Astrocyte (in vitro differentiated cells and primary cell): ENCODE measurements at regions not wholly inside any gene's neighbourhood (a gene's known extent, or its start where the extent isn't known, plus 50 kb on each side); places are given as distances from the start of the nearest gene placed in this dataset.

Source experiments
- DNase-seq: peaks from one replicate; pipeline ENCODE4 v3.0.0-alpha.2; 2010; ENCODE audit warnings: low read depth
- FAIRE-seq: peaks from 2 replicates; lab custom pipeline; 2011; peaks lifted over from hg19 to GRCh38; lab: Jason Lieb, UNC
- H2AFZ ChIP-seq: 2 replicates; pipeline ENCODE4 v1.6.0; 2012; ENCODE audit warnings: low read depth, low read length, inconsistent platforms
- H3K27ac ChIP-seq: 2 replicates; pipeline ENCODE4 v1.5.1; 2011; ENCODE audit warnings: low read depth, low read length, inconsistent platforms
- H3K27me3 ChIP-seq: 2 replicates; pipeline ENCODE4 v1.6.0; 2011; ENCODE audit warnings: low read length, inconsistent platforms; ENCODE audit not compliant: insufficient read depth
- H3K36me3 ChIP-seq: 2 replicates; pipeline ENCODE4 v1.5.1; 2011; ENCODE audit warnings: low read length, inconsistent platforms; ENCODE audit not compliant: insufficient read depth
- H3K4me1 ChIP-seq: 2 replicates; pipeline ENCODE4 v1.5.1; 2011; ENCODE audit warnings: low read length, inconsistent platforms; ENCODE audit not compliant: insufficient read depth
- H3K4me2 ChIP-seq: 2 replicates; pipeline ENCODE4 v1.6.0; 2012; ENCODE audit warnings: low read length, inconsistent platforms
- H3K4me3 ChIP-seq: 2 replicates; pipeline ENCODE4 v1.5.1; 2011; ENCODE audit warnings: low read depth, mild to moderate bottlenecking, low read length, inconsistent platforms; ENCODE audit not compliant: insufficient read depth
- H3K79me2 ChIP-seq: 2 replicates; pipeline ENCODE4 v1.6.0; 2012; ENCODE audit warnings: mild to moderate bottlenecking, low read length, inconsistent platforms; ENCODE audit not compliant: insufficient read depth
- H3K9ac ChIP-seq: 2 replicates; pipeline ENCODE4 v1.6.0; 2012; ENCODE audit warnings: mild to moderate bottlenecking, low read length, inconsistent platforms
- H3K9me3 ChIP-seq: 2 replicates; pipeline ENCODE4 v1.5.1; 2012; ENCODE audit warnings: low read depth, mild to moderate bottlenecking, low read length, inconsistent platforms; ENCODE audit not compliant: insufficient read depth
- H4K20me1 ChIP-seq: 2 replicates; pipeline ENCODE4 v1.6.0; 2012; ENCODE audit warnings: low read length, inconsistent platforms; ENCODE audit not compliant: insufficient read depth
- H3K27ac Mint-ChIP-seq: one replicate; pipeline ENCODE4 v1.8.0; 2021; ENCODE audit warnings: mild to moderate bottlenecking, mixed read lengths; ENCODE audit not compliant: unreplicated experiment
- H3K27me3 Mint-ChIP-seq: one replicate; pipeline ENCODE4 v1.8.0; 2021; ENCODE audit warnings: low read depth, mixed read lengths; ENCODE audit not compliant: unreplicated experiment
- H3K36me3 Mint-ChIP-seq: one replicate; pipeline ENCODE4 v1.8.0; 2021; ENCODE audit warnings: low read depth, mixed read lengths; ENCODE audit not compliant: unreplicated experiment
- H3K4me1 Mint-ChIP-seq: one replicate; pipeline ENCODE4 v1.8.0; 2021; ENCODE audit warnings: low read depth, mixed read lengths; ENCODE audit not compliant: unreplicated experiment
- H3K4me3 Mint-ChIP-seq: one replicate; pipeline ENCODE4 v1.8.0; 2021; ENCODE audit warnings: mild to moderate bottlenecking, moderate library complexity, mixed read lengths; ENCODE audit not compliant: unreplicated experiment
- H3K9me3 Mint-ChIP-seq: one replicate; pipeline ENCODE4 v1.8.0; 2021; ENCODE audit warnings: mild to moderate bottlenecking, mixed read lengths; ENCODE audit not compliant: unreplicated experiment
- EZH2 ChIP-seq: IDR thresholded peaks from 2 replicates; pipeline ENCODE4 v1.6.1; 2012; ENCODE audit warnings: mild to moderate bottlenecking, low read length, inconsistent platforms; ENCODE audit not compliant: insufficient read depth
- TF ChIP-seq, protein P1 (sequence below): IDR thresholded peaks from 2 replicates; pipeline ENCODE4 v1.5.1; 2011; ENCODE audit warnings: low read depth, mild to moderate bottlenecking, inconsistent platforms, low read length, moderate library complexity; ENCODE audit not compliant: insufficient read depth

- Mint-ChIP-seq H3K9me3 (no peaks in the 10 kb centered on the region), H3K27ac (no peak overlapping the region), H3K4me3 (no peak overlapping the region), H3K4me1 (no peaks in the 10 kb centered on the region), H3K36me3 (no peaks in the 10 kb centered on the region), H3K27me3 (no peaks in the 10 kb centered on the region)
- Histone ChIP-seq H3K79me2 (no peaks in the 10 kb centered on the region), H3K4me3 (no peak overlapping the region), H3K4me1 (no peaks in the 10 kb centered on the region), H3K27me3 (no peaks in the 10 kb centered on the region), H3K4me2 (no peak overlapping the region), H3K9ac (no peak overlapping the region), H2AFZ (no peak overlapping the region), H3K27ac (no peak overlapping the region), H4K20me1 (no peaks in the 10 kb centered on the region), H3K9me3 (no peaks in the 10 kb centered on the region), H3K36me3 (no peaks in the 10 kb centered on the region)
- no peak for DNase-seq
- no peak for FAIRE-seq
- TF ChIP-seq, protein P1, sequence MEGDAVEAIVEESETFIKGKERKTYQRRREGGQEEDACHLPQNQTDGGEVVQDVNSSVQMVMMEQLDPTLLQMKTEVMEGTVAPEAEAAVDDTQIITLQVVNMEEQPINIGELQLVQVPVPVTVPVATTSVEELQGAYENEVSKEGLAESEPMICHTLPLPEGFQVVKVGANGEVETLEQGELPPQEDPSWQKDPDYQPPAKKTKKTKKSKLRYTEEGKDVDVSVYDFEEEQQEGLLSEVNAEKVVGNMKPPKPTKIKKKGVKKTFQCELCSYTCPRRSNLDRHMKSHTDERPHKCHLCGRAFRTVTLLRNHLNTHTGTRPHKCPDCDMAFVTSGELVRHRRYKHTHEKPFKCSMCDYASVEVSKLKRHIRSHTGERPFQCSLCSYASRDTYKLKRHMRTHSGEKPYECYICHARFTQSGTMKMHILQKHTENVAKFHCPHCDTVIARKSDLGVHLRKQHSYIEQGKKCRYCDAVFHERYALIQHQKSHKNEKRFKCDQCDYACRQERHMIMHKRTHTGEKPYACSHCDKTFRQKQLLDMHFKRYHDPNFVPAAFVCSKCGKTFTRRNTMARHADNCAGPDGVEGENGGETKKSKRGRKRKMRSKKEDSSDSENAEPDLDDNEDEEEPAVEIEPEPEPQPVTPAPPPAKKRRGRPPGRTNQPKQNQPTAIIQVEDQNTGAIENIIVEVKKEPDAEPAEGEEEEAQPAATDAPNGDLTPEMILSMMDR: no peak
- no peak for TF ChIP-seq EZH2
These were observed 240.9 kb upstream of the MIR17HG start for GRCh38 chr13:91106565-91106964.

DNA sequence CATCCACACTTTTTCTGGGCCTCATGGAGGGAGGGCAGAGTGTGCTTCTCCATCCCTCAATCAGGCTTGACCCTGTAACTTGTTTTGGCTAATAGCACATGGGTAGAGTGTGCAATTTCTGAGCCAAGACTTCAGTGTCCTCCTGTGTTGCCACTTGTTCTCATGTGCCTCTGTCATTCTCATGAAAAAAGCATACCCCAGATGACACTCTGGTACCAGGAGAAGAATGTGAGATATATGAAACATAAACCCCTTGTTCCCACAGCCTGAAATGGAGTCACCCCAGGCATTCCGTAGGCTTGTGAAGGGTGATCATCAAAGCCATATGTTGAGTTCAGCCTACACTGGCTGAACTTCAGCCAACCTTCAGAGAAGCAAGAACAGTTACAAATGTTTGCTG, 239.2 kb upstream of the MIR17HG start:
- Mint-ChIP-seq H3K36me3 (no peaks in the 10 kb centered on the region), H3K9me3 (no peaks in the 10 kb centered on the region), H3K27ac (no peak overlapping the region), H3K27me3 (no peaks in the 10 kb centered on the region), H3K4me1 (no peaks in the 10 kb centered on the region), H3K4me3 (no peak overlapping the region)
- Histone ChIP-seq H3K36me3 (no peaks in the 10 kb centered on the region), H3K27ac (no peak overlapping the region), H3K79me2 (no peaks in the 10 kb centered on the region), H4K20me1 (no peaks in the 10 kb centered on the region), H3K27me3 (no peaks in the 10 kb centered on the region), H3K9me3 (no peaks in the 10 kb centered on the region), H3K4me2 (no peak overlapping the region), H2AFZ (no peak overlapping the region), H3K4me3 (no peak overlapping the region), H3K4me1 (no peaks in the 10 kb centered on the region), H3K9ac (no peak overlapping the region)
- FAIRE-seq: no peak
- TF ChIP-seq, protein P1: no peak
- no peak for TF ChIP-seq EZH2
- no peak for DNase-seq

- H3K9me3 Mint-ChIP-seq: peaks cover 3% of the 10 kb centered on the region
- Histone ChIP-seq H3K9me3 (no peaks in the 10 kb centered on the region), H3K27me3 (no peaks in the 10 kb centered on the region), H3K79me2 (no peaks in the 10 kb centered on the region), H3K9ac (no peak overlapping the region), H3K4me1 (no peaks in the 10 kb centered on the region), H3K36me3 (no peaks in the 10 kb centered on the region), H3K27ac (no peak overlapping the region), H2AFZ (no peak overlapping the region), H3K4me3 (no peak overlapping the region), H3K4me2 (no peak overlapping the region), H4K20me1 (no peaks in the 10 kb centered on the region)
- TF ChIP-seq EZH2: no peak
- TF ChIP-seq, protein P1: no peak
- no peaks in the 10 kb centered on the region for H3K4me1 Mint-ChIP-seq
- no peaks in the 10 kb centered on the region for H3K36me3 Mint-ChIP-seq
- DNase-seq (no peak), FAIRE-seq (no peak)
- no peak overlapping the region for H3K4me3 Mint-ChIP-seq
- no peaks in the 10 kb centered on the region for H3K27me3 Mint-ChIP-seq
- no peak overlapping the region for H3K27ac Mint-ChIP-seq
These were observed 235.8 kb upstream of the MIR17HG start for GRCh38 chr13:91111476-91112200.
